ENCODE measurements at regions not wholly inside any gene's neighbourhood (a gene's known extent, or its start where the extent isn't known, plus 50 kb on each side); places are given as distances from the start of the nearest gene placed in this dataset.

DNA sequence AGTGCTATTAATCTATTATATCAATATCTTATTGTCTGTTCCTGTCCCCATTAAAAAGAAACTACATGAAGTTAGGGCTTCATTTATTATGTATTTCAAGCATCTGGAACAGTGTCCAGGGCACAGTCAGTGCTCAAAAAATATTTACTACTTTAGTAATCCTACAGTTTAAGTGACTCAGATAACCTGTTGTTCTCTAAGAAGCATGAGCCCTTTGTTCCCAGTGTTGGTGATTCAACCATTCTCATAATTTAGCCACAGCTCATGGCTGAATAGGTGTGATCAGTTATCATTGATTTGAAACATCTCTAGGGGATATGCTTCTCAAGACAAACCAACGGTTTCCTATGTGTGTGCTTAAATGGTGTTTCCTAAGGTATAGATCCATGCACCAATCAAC lies 292.7 kb downstream of the TMEM167A start:
- TF ChIP-seq, protein P1, sequence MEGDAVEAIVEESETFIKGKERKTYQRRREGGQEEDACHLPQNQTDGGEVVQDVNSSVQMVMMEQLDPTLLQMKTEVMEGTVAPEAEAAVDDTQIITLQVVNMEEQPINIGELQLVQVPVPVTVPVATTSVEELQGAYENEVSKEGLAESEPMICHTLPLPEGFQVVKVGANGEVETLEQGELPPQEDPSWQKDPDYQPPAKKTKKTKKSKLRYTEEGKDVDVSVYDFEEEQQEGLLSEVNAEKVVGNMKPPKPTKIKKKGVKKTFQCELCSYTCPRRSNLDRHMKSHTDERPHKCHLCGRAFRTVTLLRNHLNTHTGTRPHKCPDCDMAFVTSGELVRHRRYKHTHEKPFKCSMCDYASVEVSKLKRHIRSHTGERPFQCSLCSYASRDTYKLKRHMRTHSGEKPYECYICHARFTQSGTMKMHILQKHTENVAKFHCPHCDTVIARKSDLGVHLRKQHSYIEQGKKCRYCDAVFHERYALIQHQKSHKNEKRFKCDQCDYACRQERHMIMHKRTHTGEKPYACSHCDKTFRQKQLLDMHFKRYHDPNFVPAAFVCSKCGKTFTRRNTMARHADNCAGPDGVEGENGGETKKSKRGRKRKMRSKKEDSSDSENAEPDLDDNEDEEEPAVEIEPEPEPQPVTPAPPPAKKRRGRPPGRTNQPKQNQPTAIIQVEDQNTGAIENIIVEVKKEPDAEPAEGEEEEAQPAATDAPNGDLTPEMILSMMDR (IDR thresholded peaks at IDR 0.05; ENCODE audit: insufficient read depth, low read depth, low read length), result no peak
- H3K4me3 ChIP-seq (ENCODE audit: low read depth, low read length), result no peak overlapping the region
- DNase-seq (ENCODE audit: low read depth), result no peak

DNA sequence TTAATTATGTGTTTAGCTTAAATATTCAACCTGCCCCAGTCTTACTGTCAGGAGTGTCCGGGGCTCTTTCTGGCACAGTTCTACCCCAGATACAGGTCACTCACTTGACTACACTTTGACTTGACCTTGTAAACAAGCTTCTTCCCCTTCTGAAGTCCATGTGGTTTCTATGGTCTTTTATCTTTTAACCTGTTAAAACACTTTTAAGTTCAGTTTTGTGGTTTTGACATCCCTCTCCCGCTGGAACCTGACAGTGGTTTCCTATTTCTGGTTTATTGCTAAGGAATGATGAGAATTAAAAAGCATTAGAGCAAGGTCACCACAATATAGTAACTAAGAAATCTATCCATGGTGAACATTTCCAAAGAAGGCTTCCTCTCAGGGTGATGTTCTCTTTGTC lies 300.1 kb downstream of the TMEM167A start:
- TF ChIP-seq, protein P1 (IDR thresholded peaks at IDR 0.05; ENCODE audit: insufficient read depth, low read depth, low read length), result no peak
- H3K4me3 ChIP-seq (ENCODE audit: low read depth, low read length), result no peak overlapping the region
- DNase-seq (ENCODE audit: low read depth), result peak; percentile 13

DNA sequence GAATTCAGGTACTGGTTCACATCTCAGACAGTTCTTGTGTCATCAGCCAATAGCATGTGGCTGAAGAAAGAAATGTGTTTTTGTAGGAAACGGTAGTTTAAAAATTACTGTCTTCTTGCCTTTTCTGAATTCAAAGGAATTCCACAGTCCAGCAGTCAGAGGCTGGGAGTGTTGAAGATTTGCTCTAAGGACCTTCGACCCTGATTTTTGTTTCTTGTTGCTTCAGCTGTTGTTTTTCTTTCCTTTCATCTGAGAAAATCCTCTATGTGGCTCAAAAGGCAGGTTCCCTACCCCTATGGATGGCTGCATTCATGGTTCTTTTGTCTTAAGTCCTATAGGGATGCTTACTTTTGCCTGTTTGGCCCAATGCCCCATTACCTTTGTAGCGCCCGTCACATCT lies 304.9 kb downstream of the TMEM167A start:
- H3K4me3 ChIP-seq (ENCODE audit: low read depth, low read length), result no peak overlapping the region
- TF ChIP-seq, protein P1 (IDR thresholded peaks at IDR 0.05; ENCODE audit: insufficient read depth, low read depth, low read length), result no peak
- DNase-seq (ENCODE audit: low read depth), result peak; percentile 9

DNA sequence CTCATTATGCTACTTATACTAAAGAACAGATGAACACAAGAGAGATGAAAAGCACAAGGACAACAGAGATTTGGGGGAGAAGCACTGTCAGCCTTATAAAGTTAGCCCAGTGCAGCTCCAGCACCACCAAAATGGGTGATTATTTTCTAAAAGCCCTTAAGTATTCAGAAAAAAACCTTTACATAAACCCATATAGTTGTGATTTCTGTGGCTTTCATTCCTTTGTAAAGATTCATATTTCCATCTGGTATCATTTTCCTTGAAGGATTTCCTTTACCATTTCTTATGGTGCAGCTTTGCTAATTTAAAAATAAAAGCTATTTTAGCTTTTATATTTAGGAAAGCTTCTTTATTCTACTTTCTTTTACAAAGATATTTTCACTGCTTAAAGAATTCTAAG lies 311.0 kb downstream of the TMEM167A start:
- no peak overlapping the region for H3K4me3 ChIP-seq (ENCODE audit: low read depth, low read length)
- DNase-seq (ENCODE audit: low read depth), result no peak
- TF ChIP-seq, protein P1 (IDR thresholded peaks at IDR 0.05; ENCODE audit: insufficient read depth, low read depth, low read length), result no peak

DNA sequence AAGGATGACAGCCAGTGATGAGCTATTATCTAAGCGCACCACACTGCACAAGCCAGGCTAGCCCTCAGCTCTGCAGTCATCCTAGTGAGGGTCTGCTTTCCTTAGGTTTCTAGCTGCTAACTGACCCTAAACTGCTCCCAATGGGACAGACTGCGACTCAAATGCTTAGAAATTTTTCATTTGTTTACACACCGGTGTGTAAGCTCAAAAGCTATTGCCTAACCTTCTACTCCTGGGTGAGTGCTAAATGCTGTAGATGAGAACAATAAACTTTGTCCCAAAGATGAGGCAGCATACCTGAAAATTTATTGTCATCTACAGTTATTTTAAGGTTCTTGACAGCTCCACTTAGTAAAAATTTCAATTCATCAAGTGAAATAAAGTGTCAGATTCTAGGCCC lies 311.4 kb downstream of the TMEM167A start:
- TF ChIP-seq, protein P1 (IDR thresholded peaks at IDR 0.05; ENCODE audit: insufficient read depth, low read depth, low read length), result no peak
- DNase-seq (ENCODE audit: low read depth), result no peak
- H3K4me3 ChIP-seq (ENCODE audit: low read depth, low read length), result no peak overlapping the region

DNA sequence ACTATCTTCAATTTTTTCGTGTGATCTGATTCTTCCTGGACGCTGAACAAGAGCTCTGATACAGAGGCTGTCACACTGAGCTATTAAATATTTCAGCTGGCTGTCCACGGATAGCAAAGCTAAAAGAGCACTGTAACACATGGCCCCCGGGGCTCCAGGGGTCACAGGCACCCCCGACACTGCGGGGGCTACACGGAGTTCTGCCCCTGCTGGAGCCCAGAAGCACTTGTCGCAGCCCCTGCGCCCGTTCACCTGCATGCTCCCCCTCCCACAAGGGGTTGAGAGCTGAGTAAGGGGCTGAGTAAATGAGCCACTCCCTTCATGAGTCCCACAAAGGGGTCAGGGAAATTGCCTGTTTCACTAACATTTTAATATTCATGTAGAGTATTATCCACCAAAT lies 316.3 kb downstream of the TMEM167A start:
- H3K4me3 ChIP-seq (ENCODE audit: low read depth, low read length), result no peak overlapping the region
- TF ChIP-seq, protein P1 (IDR thresholded peaks at IDR 0.05; ENCODE audit: insufficient read depth, low read depth, low read length), result no peak
- no peak for DNase-seq (ENCODE audit: low read depth)

DNA sequence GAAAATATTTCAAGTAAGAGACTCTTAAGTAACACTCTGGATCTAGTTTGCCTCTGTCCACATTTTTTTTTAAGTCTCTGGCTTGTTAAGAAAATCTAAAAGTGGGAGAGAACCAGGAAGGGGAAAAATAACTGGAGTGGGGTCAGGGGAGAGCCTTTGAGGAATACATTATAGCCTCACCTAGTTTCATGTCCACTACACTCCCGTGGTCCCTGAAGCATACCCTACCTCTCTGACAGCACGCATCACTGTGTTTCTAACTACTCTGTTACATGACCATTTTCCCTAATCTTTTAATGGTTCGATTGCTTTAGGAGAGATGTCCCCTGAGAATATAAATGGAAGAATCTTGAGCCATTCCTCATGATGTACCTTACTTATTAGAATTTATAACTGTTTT lies 318.3 kb downstream of the TMEM167A start:
- DNase-seq (ENCODE audit: low read depth), result no peak
- H3K4me3 ChIP-seq (ENCODE audit: low read depth, low read length), result no peak overlapping the region
- TF ChIP-seq, protein P1 (IDR thresholded peaks at IDR 0.05; ENCODE audit: insufficient read depth, low read depth, low read length), result no peak
